DMS114 treated with DMSO at 0.1 percent for 48 hours (cell line): ENCODE measurements at regions not wholly inside any gene's neighbourhood (a gene's known extent, or its start where the extent isn't known, plus 50 kb on each side); places are given as distances from the start of the nearest gene placed in this dataset.

Source experiments
- DNase-seq: peaks from one replicate; lab custom pipeline; 2025; ENCODE audit not compliant: unreplicated experiment; lab: John Stamatoyannopoulos, UW

DNA sequence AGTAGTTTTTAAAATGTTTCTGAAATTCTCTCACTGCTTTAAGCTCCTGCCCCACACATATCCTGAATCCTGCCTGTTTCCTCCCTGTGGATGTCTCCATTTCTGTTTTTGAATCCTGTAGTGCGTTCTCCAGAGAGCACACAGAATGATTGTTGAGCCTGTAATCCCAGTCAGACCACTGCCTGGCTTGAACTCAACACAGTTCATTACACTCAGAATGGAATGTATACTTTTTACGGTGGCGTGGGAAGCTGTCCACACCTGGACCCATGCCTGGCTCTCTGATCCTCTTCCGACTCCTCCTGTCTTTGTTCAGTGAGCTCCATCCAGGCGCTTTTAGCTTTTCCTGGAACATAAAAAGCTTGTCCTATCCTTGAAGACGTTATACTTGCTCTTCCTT, 1217.0 kb upstream of the PRKX start:
- DNase-seq = no peak

DNA sequence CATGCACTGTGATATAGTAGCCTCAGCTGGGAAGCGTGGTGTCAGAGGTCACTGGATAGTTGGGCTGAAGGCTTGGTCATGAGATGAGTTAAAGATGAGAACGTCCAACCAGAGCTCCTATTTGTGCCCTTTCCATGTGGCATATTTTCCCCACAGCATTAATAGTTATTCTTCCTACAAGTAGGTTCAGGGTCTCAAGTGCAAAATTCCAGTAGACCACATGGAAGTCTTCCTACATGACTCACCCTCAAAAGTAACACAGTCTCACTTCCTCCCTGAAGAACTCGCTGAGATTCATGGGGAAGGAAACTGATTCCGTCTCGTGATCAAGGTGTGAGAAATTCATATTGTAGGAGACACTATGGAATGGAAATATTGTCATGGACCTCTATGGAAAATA, 1212.5 kb upstream of the PRKX start:
- no peak for DNase-seq

DNA sequence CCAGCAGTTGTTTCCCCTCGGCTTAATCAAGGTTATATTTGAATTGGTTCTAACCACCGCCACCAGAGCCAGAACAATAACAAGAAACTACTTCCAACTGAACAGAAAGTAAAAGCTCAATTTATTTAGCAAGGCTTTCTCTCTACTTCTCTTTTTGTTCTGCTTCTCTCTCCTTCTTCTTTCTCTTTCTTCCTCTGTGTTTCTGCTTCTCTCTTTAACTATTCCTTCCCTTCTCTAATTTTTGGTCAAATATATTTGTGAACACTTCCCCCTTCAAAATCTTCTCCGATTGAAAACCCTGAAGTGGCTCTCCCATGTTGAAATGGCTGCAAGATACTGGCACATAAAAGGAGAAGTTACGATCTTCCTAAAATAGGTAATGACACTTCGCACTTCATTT, 1195.9 kb upstream of the PRKX start:
- no peak for DNase-seq

DNA sequence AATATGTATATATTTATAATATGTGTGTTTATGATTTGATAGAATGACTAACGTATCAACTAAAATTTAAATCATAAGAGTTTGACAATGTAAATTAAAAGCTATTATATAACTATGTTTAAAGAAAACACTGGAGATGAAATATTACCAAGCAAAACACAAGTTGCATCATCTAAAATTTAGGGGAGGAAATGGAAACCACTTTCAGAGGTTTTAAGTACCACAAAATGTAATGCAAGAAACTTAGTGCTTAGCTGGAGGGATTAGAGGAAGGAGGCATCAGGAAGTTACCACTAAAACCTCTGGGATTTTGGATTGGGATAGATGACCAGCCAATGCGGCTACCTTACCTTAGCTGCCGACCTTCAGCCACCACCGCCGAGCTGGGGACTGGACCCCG, 1192.1 kb upstream of the PRKX start:
- DNase-seq = no peak

DNA sequence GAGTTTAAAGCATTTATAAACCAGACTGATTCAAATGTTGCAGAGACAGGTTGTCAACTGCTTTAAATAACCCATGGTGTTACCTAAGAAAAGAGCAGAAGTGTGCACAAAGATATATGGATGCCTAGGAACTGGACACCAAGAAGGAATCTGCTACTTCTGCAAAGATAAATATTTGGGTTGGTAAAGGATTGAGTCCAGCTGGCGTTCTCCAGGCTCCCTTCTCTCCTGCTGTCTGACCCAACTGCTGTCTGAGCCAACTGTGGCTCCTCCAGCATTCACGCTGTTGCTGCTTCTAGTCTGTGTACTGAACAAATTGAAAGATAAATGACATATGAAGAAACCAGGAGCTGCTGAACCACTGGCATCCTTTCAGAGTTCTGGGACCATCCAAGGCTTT, 1167.8 kb upstream of the PRKX start:
- no peak for DNase-seq

DNA sequence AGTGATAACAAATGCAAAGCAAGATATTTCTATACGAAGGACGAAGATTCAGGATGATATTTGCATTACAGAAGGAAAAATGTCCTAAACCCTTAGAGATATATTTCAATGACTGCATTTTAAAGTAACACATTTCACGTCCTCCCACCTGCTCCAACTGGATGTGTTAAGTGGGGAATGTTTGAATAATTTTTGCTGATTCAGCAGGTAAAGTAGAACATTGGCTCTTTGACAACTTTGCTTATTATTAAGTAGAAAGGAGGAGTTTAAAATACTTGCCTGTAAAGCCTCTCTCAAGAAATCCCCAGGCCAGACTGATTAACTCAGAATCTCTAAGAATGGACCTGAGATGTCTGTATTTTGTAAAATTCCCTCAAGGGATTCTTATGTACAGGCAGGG, 1165.2 kb upstream of the PRKX start:
- no peak for DNase-seq

DNA sequence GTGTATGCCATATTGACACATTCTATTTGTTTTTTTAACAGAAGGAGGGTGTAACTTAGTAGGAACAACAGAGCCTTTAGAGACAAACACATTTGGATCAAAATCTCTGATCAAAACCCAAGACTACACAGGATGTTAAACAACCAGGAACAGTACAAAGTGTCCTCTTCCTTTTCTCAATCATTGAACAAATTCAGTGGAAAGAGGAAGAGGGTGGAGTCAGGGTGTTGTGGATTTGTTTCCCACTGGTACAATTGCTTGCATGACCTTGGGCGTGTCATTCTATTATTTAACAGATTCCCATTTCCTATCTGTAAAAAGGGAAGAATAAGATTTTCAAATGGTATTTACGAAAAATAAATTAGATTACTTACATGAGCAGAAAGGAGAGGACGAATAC, 1162.8 kb upstream of the PRKX start:
- DNase-seq = no peak

DNA sequence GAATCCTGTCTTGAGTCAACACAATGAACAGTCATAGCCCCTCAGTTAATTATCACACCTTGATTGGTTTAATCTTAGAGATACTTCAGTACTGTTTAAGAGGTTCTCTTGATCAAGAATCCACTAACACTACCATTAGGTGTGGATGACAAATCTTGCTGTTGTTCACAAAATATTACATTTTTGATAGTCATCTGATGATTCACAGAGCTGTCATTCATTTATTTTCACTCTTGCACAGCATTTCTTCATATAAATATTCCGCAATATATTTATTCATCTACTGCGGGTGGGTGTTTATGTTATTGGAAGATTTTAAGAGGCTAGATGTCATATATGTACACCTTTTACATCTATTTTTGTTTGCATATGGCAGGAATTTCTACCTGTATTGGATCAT, 1138.1 kb upstream of the PRKX start:
- DNase-seq = no peak

DNA sequence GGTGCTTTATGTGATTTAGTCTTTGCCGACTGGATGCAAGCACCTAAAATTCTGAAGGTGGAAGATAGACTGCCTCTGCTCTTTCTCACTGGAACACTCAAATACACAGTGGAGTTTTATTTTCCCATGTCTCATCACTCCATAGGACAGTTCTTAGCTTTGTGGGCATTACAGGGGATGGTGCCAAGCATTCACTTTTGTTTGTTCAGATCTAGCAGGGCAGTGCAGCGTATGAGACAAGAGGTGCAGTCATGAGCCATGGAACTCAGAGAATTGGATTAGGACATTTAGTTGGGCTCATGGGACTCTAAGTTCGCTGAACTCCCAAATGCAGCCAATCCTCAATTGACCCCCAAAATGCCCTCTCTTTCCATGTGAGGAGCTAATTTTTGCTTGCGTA, 1136.9 kb upstream of the PRKX start:
- DNase-seq = no peak

DNA sequence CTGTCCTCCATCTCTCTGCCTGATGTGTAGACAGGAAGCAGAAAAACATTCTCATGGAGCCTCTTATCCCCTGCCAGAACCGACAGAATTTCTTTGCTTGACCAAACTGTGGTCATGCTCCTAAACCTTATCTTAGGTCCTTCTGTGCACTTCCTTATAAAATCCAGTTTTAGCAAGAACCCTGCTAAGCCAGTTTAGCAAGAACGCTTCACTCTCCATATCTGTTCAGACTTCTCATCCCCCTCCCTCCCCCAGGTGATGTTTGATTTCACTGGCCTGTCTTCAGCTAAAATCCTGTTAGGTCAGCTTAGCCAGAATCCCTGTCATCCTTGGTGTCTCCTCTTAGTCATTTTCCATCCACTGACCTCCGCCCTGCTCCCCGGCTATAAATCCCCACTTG, 1130.9 kb upstream of the PRKX start:
- no peak for DNase-seq

DNA sequence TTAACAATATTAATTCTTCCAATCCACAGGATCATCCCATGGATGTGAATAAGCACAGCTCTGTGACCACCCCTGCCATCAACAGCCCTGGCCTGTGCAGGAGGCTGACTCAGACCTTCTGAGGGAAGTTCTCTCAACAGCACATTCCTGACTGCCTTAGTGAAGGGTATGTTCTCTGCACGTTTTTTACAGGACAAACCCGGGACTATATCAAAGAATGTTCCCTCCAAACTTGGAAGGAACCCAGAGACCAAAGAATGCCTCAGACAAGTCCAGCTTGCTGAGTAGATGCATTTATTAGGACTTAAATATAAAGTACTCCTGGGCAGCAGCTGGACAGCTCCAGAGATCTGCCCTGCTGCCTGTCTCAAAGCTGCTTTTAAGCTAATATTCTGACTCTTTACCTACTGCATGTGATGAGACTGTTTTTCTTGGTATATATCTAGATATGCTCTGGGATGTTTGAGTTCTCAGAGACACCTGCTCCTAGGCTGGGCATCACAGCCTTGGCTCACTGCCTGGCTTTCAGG, 1127.8 kb upstream of the PRKX start:
- DNase-seq = no peak

DNA sequence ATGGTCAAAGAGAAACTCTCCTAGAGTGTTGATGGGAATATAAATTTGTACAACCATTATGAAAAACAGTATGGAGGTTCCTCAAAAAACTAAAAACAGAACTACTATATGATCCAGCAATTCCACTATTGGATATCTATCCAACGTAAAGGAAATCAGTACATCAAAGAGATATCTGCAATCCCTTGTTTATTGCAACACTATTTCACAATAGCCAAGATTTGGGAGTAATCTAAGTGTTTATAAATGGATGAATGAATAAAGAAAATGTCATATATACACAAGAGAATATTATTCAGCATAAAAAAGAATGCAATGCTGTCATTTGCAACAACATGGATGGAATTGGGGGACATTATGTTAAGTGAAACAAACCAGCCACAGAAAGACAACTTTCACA, 1118.1 kb upstream of the PRKX start:
- no peak for DNase-seq

DNA sequence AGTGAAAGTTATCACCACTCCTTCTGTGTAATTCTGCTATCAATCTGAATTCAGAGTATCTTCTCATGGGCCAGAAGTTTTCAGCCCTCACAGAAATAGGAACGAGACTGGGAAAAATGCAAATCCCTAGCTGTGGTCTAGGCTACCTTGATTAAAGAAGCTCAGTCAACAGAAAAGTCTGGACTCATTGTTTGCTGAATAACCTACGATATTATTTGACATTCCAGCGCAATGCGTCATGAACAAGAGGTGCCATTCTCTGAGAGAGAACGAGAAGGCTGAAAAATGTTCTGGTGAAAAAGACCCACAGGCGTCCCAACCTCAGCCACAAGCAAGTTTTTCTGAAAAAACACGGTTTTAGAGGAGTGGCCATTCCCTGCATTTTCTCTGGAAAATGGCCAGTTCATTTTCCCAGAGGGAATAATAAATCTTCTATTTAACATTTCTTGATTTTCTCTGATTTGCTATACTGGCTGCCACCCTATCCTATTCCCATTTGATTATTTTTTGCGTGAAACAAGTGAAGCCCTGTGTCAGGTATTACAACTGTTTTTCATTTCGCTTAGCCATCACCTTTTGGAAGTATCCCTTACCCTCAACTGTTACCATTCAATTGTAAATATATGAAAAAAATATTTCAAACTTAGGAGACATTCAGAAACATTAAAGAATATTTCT, 1117.6 kb upstream of the PRKX start:
- DNase-seq = no peak

DNA sequence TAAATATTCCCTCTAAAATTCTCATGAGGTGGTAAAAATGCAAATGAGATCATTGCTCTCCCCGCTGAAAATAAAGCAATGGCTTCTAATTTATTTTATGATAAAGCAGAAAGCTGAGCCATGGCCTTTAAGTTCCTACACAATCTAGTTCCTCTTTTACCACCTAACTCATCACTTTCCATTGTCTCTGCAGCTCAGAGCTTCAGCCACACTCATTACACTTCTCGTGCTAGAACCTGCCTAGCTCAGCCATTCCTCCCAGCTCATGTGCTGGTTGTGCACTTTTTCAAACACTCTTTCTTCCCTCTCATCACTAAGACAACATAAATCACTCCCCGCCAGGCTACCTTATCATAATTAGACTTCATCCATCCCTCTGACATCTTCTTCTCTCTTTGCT, 1112.1 kb upstream of the PRKX start:
- no peak for DNase-seq

DNA sequence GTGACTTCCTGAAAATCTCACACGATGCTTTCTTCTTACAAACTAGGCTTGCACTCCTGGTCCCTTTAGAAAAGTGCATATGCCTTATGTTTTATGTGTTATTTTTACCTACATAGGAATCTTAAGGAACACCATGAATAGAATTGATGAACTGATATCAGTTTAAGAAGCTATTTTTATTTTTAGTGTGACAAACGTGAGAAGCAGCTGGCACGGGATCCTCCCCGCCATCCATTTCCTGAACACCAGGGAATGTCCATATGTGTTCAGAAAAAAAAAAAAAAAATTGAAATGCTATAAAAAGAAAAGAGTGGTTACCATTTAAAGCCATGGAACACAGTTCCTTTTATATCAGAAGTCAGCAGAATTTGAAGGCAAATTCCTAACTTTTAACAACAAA, 1096.1 kb upstream of the PRKX start:
- no peak for DNase-seq

DNA sequence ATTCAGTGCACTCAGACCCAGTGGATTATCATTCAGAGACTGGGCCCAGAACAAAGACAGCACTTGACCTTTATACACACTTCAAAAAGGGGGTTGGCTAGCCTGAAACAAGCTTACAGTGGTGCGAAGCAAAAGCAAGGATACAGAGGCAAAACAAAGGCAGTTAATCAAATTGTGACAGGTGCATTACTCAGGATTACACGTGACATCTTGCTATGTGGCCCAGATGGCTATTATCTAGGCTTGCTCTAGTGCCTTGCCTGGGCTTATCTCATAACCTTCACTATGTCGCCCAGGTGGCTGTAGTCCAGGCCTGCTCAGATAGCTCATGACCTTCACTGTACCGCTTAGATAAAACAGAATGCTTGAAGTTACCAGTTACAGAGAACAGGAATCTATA, 1092.1 kb upstream of the PRKX start:
- no peak for DNase-seq

DNA sequence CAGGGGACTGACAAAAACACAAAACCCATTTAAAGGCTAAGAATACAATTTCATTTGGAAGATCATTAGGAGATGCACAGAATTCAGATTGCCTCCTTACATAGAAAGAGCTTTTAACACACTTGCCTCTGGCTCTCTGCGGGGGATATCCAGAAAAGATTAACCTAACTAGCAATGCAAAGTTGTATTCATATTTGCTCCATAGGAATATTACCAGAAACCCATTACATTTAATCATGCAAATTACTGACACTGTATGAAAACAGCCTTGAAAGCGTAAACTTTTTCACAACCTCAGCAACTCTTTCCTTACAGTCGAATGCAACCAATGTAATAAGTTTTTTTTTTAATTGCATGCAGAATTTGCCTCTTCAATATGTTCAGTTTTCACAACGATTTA, 1087.3 kb upstream of the PRKX start:
- DNase-seq = no peak

DNA sequence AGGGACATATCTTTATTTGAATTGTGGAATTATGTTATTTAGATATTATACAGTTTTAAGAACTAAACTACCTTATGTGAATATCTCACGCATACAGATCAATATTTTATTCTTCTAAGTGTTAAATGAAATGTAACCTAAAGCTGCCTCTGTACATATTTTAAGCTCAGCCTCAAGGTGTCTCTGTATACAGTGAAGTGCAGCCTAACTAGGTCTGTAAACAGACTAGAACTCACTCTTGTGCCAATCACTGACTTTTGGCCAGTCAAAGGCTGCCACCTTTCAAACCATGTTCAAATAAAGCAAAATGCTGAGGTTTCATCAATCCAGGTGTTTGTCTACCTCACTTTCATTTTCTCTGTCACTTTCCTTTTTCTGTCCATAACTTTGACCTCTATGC, 1074.5 kb upstream of the PRKX start:
- no peak for DNase-seq

DNA sequence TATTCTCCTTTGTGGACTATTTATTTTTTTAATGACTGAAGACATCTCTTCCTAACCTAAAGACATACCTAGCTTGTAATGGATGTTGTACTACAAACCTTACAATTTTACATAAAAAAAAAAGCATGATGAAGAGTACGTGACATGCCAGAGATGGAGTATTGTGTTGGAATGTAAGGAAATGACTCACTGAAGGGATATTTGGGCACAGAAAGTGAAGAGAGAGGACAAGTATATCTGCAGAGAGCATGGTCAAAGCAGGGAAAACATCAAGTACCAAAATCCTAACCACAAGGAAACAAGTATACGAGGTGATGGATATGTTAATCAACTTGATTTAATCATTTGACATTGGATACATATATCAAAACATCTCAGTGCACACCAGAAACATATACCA, 1051.4 kb upstream of the PRKX start:
- DNase-seq = no peak

DNA sequence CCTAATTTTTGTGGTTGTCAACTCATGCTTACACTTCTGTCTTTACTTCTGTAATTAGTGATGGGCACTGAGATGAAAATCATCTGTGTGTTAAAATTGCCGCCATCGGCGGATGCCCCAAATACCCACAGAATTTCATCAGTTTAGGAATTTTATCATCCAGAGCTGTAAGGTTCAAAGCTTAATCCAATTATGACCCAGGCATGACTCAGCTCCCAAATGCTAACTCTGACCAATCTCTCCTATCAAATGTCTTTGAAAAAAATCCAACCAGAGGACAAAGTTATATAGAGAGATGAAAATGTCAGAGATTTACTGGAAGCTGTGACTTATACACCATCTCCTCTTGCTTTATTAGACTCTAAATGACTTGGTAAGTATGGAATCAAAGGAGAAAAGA, 1048.7 kb upstream of the PRKX start:
- no peak for DNase-seq

DNA sequence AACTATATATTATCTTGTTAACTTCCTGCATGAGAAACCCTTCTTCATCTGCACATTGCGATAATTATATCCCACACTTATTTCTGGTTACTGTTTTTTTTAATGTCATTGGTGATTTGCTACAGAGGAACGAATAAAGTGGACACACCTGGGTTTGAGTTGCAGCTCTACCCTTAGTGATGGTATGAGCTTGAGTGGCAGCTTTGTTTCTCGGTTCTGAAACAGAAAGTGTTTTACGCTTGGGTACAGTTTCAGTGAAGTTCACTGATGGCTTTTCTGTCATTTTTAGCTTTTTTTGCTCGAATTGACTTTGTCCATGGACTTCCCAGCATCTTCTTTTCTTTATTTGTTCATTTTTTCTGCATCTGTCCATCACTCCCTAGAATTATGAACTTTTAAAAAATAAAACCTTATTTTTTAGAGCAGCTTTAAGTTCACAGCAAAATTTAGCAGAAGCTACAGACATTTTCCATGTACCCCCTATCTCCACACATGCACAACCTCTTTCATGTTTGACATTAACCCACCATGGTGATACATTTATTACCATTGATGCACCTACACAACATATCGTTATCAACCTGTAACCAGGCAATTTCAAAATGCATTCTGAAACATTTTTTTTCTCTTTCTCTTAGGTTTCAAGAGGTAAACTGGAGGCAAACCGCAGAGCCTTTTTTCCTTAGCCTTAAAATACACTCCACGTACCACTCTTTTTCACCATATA, 1041.6 kb upstream of the PRKX start:
- no peak for DNase-seq

DNA sequence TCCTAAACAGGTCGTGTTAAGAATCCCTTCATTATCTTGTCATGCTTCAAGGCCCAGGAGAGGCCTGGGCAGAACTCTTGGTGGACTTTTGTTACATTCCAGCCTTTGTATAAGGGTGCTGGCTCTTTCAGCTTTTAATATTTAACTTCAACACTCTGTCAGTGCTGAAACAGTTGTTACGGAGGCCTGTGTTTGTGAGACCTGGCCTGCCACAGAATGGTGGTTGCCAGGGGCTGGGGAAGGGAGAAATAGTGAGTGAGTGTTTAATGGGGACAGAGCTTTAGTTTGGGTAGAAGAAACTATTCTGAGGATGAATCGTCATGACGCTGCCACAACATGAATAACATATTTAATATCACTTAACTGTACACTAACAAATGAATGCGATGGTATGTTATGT, 1027.6 kb upstream of the PRKX start:
- no peak for DNase-seq

DNA sequence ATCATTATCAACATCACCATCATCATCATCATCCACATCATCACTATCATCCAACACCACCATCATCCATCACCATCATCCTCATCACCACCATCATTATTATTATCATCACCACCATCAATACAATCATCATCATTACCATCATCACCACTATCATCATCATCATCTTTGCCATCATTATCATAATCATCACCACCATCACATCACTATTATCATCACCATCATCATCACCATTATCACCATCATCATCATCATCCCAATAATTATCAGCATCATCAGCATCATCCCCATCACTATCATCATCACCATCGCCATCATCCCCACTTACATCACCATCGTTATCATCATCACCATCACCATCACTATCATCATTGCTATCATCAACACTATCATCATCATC, 1021.9 kb upstream of the PRKX start:
- DNase-seq = no peak
